ENCODE measurements at regions not wholly inside any gene's neighbourhood (a gene's known extent, or its start where the extent isn't known, plus 50 kb on each side); places are given as distances from the start of the nearest gene placed in this dataset.

- TF ChIP-seq POLR2AphosphoS5 (IDR thresholded peaks at IDR 0.05) (no peak), POLR2A (IDR thresholded peaks at IDR 0.05) (no peak)
- 54 to 55% methylated on average over 3 of the region's 3 CpGs for WGBS, 2 donors
- no peak overlapping the region for H3K4me3 ChIP-seq
- DNase-seq = no peak
- no peaks in the 10 kb centered on the region for H3K27me3 ChIP-seq
- H3K9me3 ChIP-seq = no peaks in the 10 kb centered on the region
- no peak for ATAC-seq (ENCODE audit: low FRiP score in 2 of 2)
- H3K27ac ChIP-seq = no peak overlapping the region
- H3K36me3 ChIP-seq = no peaks in the 10 kb centered on the region
- H3K4me1 ChIP-seq = no peaks in the 10 kb centered on the region
Observed at GRCh38 chr12:118641249-118641648, 264.9 kb downstream of the SUDS3 start.

GRCh38 chr12:118645219-118645618 lies 268.9 kb downstream of the SUDS3 start:
- TF ChIP-seq POLR2A (IDR thresholded peaks at IDR 0.05) (no peak), POLR2AphosphoS5 (IDR thresholded peaks at IDR 0.05) (no peak), EP300 (IDR thresholded peaks at IDR 0.05) (no peak), CTCF (IDR thresholded peaks at IDR 0.05) (no peak)
- 13 to 19% methylated on average over 3 of the region's 3 CpGs for WGBS, 2 donors
- Histone ChIP-seq H3K27ac (no peak overlapping the region), H3K36me3 (no peaks in the 10 kb centered on the region), H3K9me3 (no peaks in the 10 kb centered on the region), H3K27me3 (no peaks in the 10 kb centered on the region), H3K4me3 (no peak overlapping the region), H3K4me1 (no peaks in the 10 kb centered on the region)
- ATAC-seq (ENCODE audit: low FRiP score in 2 of 2) (no peak), DNase-seq (no peak)

GRCh38 chr12:118649765-118650585 lies 273.6 kb downstream of the SUDS3 start:
- no peak for ATAC-seq (ENCODE audit: low FRiP score in 2 of 2)
- no peak for TF ChIP-seq EP300 (IDR thresholded peaks at IDR 0.05)
- H3K27ac ChIP-seq = no peak overlapping the region
- H3K36me3 ChIP-seq = no peaks in the 10 kb centered on the region
- no peaks in the 10 kb centered on the region for H3K4me1 ChIP-seq
- no peaks in the 10 kb centered on the region for H3K27me3 ChIP-seq
- WGBS, 2 donors = 80 to 88% methylated on average over 17 to 19 of the region's 19 CpGs
- no peaks in the 10 kb centered on the region for H3K9me3 ChIP-seq
- DNase-seq = no peak
- H3K4me3 ChIP-seq = no peak overlapping the region

GRCh38 chr12:118650586-118650960 lies 274.2 kb downstream of the SUDS3 start:
- TF ChIP-seq POLR2AphosphoS5 (IDR thresholded peaks at IDR 0.05) (no peak), EP300 (IDR thresholded peaks at IDR 0.05) (no peak), CTCF (IDR thresholded peaks at IDR 0.05) (no peak), POLR2A (IDR thresholded peaks at IDR 0.05) (no peak)
- WGBS, 2 donors = 92 to 93% methylated on average over 5 to 7 of the region's 7 CpGs
- no peaks in the 10 kb centered on the region for H3K9me3 ChIP-seq
- H3K27ac ChIP-seq = no peak overlapping the region
- no peak overlapping the region for H3K4me3 ChIP-seq
- H3K27me3 ChIP-seq = no peaks in the 10 kb centered on the region
- no peaks in the 10 kb centered on the region for H3K4me1 ChIP-seq
- DNase-seq = no peak
- ATAC-seq (ENCODE audit: low FRiP score in 2 of 2) = no peak
- no peaks in the 10 kb centered on the region for H3K36me3 ChIP-seq

GRCh38 chr12:118651487-118651886 lies 275.1 kb downstream of the SUDS3 start:
- ATAC-seq (ENCODE audit: low FRiP score in 2 of 2) = no peak

More at GRCh38 chr12:118651487-118651886, 275.1 kb downstream of the SUDS3 start:
- Histone ChIP-seq H3K27me3 (no peaks in the 10 kb centered on the region), H3K9me3 (no peaks in the 10 kb centered on the region), H3K36me3 (no peaks in the 10 kb centered on the region), H3K4me1 (no peaks in the 10 kb centered on the region), H3K4me3 (no peak overlapping the region), H3K27ac (no peak overlapping the region)
- TF ChIP-seq POLR2A (IDR thresholded peaks at IDR 0.05) (no peak), POLR2AphosphoS5 (IDR thresholded peaks at IDR 0.05) (no peak), CTCF (IDR thresholded peaks at IDR 0.05) (no peak), EP300 (IDR thresholded peaks at IDR 0.05) (no peak)
- DNase-seq = no peak
- WGBS, 2 donors = 34 to 60% methylated on average over 2 of the region's 2 CpGs
